Tibial nerve (tissue), 4 donors: ENCODE measurements at regions not wholly inside any gene's neighbourhood (a gene's known extent, or its start where the extent isn't known, plus 50 kb on each side); places are given as distances from the start of the nearest gene placed in this dataset.

Source experiments
- CTCF ChIP-seq, 5 experiments: fragments of 200-600 bp in 3 of 5; fragments of 450-650 bp in 2 of 5; sonication (generic) in 3 of 5; IDR thresholded peaks; one replicate each; pipeline ENCODE4 v1.5.1; 2016 to 2019; ENCODE audit warnings: antibody characterized with exemption in 5 of 5, mild to moderate bottlenecking in 3 of 5, moderate library complexity in 2 of 5
- EP300 ChIP-seq, 2 donors: sonication (generic); formaldehyde crosslinking; IDR thresholded peaks; one replicate each; pipeline ENCODE4 v1.6.1; 2017; ENCODE audit warnings: antibody characterized with exemption in 2 of 2, mild to moderate bottlenecking in 1 of 2
- POLR2A ChIP-seq, 2 donors: fragments of 450-650 bp; IDR thresholded peaks; one replicate each; pipeline ENCODE4 v1.6.1; 2017; ENCODE audit warnings: antibody characterized with exemption in 2 of 2, mild to moderate bottlenecking in 2 of 2, moderate library complexity in 2 of 2

GRCh38 chr3:118402971-118403370, 631.7 kb downstream of the IGSF11 start:
- TF ChIP-seq EP300 (IDR thresholded peaks at IDR 0.05) (no peak), CTCF (IDR thresholded peaks at IDR 0.05) (no peak), POLR2A (IDR thresholded peaks at IDR 0.05) (no peak)
